ENCODE measurements at regions not wholly inside any gene's neighbourhood (a gene's known extent, or its start where the extent isn't known, plus 50 kb on each side); places are given as distances from the start of the nearest gene placed in this dataset.

- TF ChIP-seq EZH2 (IDR thresholded peaks at IDR 0.05; ENCODE audit: insufficient read depth, poor library complexity, severe bottlenecking) (no peak), EZH2phosphoT487 (IDR thresholded peaks at IDR 0.05; ENCODE audit: insufficient read depth, low read depth) (no peak)
Observed at GRCh38 chr14:45727133-45727532, 474.1 kb upstream of the MIS18BP1 start.
